HG03280 (cell line): ENCODE measurements at regions not wholly inside any gene's neighbourhood (a gene's known extent, or its start where the extent isn't known, plus 50 kb on each side); places are given as distances from the start of the nearest gene placed in this dataset.
"Not testable (repeated sequence)": the region's sequence is repeated elsewhere in the genome, so short reads cannot be mapped to it uniquely, and the experiment has no call there.

Experiments
- ATAC-seq: cut with Tn5 transposase; IDR thresholded peaks from one replicate; pipeline ENCODE4 v1.9.1; 2021; ENCODE audit warnings: mild to moderate bottlenecking, moderate library complexity; ENCODE audit not compliant: unreplicated experiment

GRCh38 chr5:155679530-155679929, 647.4 kb upstream of the SGCD start:
- no peak for ATAC-seq

- ATAC-seq = no peak
Measured at GRCh38 chr5:155684417-155684816, 642.5 kb upstream of the SGCD start.

GRCh38 chr5:155686131-155686530, 640.8 kb upstream of the SGCD start:
- ATAC-seq = no peak

GRCh38 chr5:155689406-155689805, 637.6 kb upstream of the SGCD start:
- no peak for ATAC-seq

GRCh38 chr5:155696362-155696761, 630.6 kb upstream of the SGCD start:
- ATAC-seq = no peak

- ATAC-seq = no peak
Measured at GRCh38 chr5:155697236-155697635, 629.7 kb upstream of the SGCD start.

GRCh38 chr5:155699385-155699784, 627.6 kb upstream of the SGCD start:
- ATAC-seq = no peak

- no peak for ATAC-seq
Measured at GRCh38 chr5:155700333-155700732, 626.6 kb upstream of the SGCD start.

GRCh38 chr5:155711882-155712281, 615.1 kb upstream of the SGCD start:
- no peak for ATAC-seq

GRCh38 chr5:155714435-155714834, 612.5 kb upstream of the SGCD start:
- ATAC-seq = not testable (repeated sequence)

GRCh38 chr5:155726267-155726666, 600.7 kb upstream of the SGCD start:
- no peak for ATAC-seq

GRCh38 chr5:155727512-155728145, 599.3 kb upstream of the SGCD start:
- no peak for ATAC-seq

GRCh38 chr5:155728146-155728856, 598.7 kb upstream of the SGCD start:
- no peak for ATAC-seq

- ATAC-seq = no peak
Measured at GRCh38 chr5:155728857-155729683, 597.9 kb upstream of the SGCD start.

- no peak for ATAC-seq
Measured at GRCh38 chr5:155729684-155730059, 597.3 kb upstream of the SGCD start.

- ATAC-seq = no peak
Measured at GRCh38 chr5:155732587-155733376, 594.2 kb upstream of the SGCD start.

GRCh38 chr5:155733935-155734334, 593.0 kb upstream of the SGCD start:
- ATAC-seq = no peak

- ATAC-seq = no peak
Measured at GRCh38 chr5:155735388-155735787, 591.6 kb upstream of the SGCD start.

GRCh38 chr5:155738616-155739015, 588.3 kb upstream of the SGCD start:
- ATAC-seq = no peak

- ATAC-seq = no peak
Measured at GRCh38 chr5:155746367-155747038, 580.5 kb upstream of the SGCD start.

GRCh38 chr5:155750101-155750500, 576.9 kb upstream of the SGCD start:
- no peak for ATAC-seq
